ENCODE measurements at regions not wholly inside any gene's neighbourhood (a gene's known extent, or its start where the extent isn't known, plus 50 kb on each side); places are given as distances from the start of the nearest gene placed in this dataset.

DNA sequence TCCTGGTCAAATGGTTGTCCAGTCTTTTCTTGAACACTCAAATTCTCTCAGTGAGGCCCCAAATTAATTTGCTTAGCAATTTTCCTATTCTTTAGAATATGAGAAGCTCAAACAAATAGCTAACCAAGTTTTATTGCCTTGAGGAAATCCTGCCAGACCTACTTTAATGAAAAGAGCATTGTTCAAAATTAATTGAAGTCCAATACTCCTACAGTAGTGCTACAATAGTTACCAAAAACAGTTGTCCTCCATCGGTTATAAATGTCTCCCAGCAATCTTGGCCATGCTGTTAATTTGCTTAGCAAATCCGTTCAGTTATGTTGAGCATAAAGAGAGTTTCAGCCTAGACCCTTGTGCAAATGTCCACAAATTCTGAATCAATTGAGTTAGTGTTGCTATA is 112.9 kb downstream of the MAB21L3 start:
- Histone ChIP-seq H3K27me3 (replicated peaks; ENCODE audit: control insufficient read depth, insufficient read depth, low read length) (no peaks in the 10 kb centered on the region), H3K4me3 (replicated peaks; ENCODE audit: low read depth, low read length) (no peak overlapping the region), H3K36me3 (ENCODE audit: control insufficient read depth, insufficient read depth, low read length) (no peaks in the 10 kb centered on the region)
- DNase-seq (ENCODE audit: extremely low read depth, insufficient read length) = no peak
- TF ChIP-seq, protein P1, sequence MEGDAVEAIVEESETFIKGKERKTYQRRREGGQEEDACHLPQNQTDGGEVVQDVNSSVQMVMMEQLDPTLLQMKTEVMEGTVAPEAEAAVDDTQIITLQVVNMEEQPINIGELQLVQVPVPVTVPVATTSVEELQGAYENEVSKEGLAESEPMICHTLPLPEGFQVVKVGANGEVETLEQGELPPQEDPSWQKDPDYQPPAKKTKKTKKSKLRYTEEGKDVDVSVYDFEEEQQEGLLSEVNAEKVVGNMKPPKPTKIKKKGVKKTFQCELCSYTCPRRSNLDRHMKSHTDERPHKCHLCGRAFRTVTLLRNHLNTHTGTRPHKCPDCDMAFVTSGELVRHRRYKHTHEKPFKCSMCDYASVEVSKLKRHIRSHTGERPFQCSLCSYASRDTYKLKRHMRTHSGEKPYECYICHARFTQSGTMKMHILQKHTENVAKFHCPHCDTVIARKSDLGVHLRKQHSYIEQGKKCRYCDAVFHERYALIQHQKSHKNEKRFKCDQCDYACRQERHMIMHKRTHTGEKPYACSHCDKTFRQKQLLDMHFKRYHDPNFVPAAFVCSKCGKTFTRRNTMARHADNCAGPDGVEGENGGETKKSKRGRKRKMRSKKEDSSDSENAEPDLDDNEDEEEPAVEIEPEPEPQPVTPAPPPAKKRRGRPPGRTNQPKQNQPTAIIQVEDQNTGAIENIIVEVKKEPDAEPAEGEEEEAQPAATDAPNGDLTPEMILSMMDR (IDR thresholded peaks at IDR 0.05; ENCODE audit: insufficient read depth, low read length, poor library complexity, severe bottlenecking) = no peak

DNA sequence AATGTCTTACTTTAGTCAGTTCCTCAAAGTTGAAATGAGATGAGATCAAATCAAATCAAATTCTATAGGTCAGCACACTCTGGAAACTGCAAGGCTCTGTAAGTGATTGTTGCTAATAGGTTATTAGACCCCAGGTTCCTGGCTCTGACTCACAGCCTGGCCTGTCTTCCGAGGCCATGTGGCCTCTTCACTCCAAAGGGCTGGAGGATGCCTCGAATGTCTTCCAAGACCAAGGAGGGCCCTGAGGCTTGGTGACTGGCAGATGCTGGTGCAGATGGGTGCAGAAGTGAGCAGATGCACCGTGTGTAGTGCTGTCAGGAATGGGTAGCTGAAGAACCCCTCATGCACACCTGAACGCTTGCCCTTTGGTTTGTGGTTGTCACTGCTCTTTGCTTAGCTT is 113.4 kb downstream of the MAB21L3 start:
- DNase-seq (ENCODE audit: extremely low read depth, insufficient read length) = no peak
- Histone ChIP-seq H3K4me3 (replicated peaks; ENCODE audit: low read depth, low read length) (no peak overlapping the region), H3K27me3 (replicated peaks; ENCODE audit: control insufficient read depth, insufficient read depth, low read length) (no peaks in the 10 kb centered on the region), H3K36me3 (ENCODE audit: control insufficient read depth, insufficient read depth, low read length) (no peaks in the 10 kb centered on the region)
- TF ChIP-seq, protein P1 (IDR thresholded peaks at IDR 0.05; ENCODE audit: insufficient read depth, low read length, poor library complexity, severe bottlenecking) = no peak

DNA sequence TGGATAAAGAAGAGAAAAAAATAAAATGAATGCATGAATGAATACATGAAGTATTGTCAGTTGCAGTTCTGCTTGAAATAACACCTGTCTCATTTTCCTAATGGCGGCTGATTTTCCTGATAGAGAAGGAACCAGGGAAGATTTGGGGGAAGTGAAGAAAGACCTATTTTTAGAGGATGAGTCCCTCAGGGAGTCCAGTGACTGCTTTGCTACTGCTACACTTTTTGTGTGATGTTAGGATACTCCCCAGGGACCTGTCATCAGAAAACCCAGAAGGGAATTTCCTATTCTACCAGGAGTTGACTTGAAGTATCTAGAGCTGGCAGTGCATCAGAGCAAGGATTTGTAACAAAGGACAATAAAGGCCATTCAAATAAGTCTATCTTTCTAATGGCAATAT is 114.8 kb downstream of the MAB21L3 start:
- TF ChIP-seq, protein P1 (IDR thresholded peaks at IDR 0.05; ENCODE audit: insufficient read depth, low read length, poor library complexity, severe bottlenecking) = no peak
- H3K36me3 ChIP-seq (ENCODE audit: control insufficient read depth, insufficient read depth, low read length) = no peaks in the 10 kb centered on the region
- H3K27me3 ChIP-seq (replicated peaks; ENCODE audit: control insufficient read depth, insufficient read depth, low read length) = no peaks in the 10 kb centered on the region
- DNase-seq (ENCODE audit: extremely low read depth, insufficient read length) = peak; percentile 17
- no peak overlapping the region for H3K4me3 ChIP-seq (replicated peaks; ENCODE audit: low read depth, low read length)

DNA sequence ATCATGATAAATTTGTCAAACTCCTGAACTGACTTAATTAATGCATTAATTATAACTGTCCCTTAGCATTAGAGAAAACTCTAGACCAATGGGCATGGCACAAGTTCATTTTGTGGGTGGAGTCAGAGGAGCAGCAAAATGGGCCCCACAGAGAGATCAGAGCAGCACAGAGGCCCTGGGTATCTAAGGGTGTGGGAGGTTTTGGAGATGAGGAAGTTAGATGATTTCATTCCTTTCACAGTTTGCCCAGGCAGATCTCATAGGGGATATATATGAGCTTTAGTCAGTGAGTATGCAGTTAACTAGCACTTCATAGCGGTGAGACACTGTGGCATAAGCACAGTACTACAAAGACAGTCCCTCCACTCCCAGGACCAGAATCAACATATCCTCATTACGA is 117.3 kb downstream of the MAB21L3 start:
- Histone ChIP-seq H3K27me3 (replicated peaks; ENCODE audit: control insufficient read depth, insufficient read depth, low read length) (no peaks in the 10 kb centered on the region), H3K36me3 (ENCODE audit: control insufficient read depth, insufficient read depth, low read length) (no peaks in the 10 kb centered on the region), H3K4me3 (replicated peaks; ENCODE audit: low read depth, low read length) (no peak overlapping the region)
- DNase-seq (ENCODE audit: extremely low read depth, insufficient read length) = no peak
- TF ChIP-seq, protein P1 (IDR thresholded peaks at IDR 0.05; ENCODE audit: insufficient read depth, low read length, poor library complexity, severe bottlenecking) = no peak

DNA sequence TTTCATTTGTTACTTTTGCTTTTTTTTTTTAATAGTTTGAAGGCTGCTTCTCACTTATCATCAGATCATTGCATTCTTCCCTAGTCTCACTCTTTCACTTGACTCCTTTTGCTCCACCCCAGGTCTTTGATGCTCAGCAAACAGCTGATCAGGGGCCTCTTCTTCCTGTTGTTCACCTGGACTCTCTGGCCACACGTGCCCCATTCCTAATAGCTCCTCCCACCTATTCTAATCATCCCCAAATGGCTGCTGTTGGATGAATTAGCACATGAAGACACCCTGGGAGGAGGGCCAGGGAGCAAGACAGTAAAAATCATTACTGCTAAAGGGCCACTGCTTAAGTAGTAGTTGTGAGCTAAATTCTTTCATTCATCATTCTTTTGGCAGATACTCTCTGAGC is 119.5 kb downstream of the MAB21L3 start:
- Histone ChIP-seq H3K36me3 (ENCODE audit: control insufficient read depth, insufficient read depth, low read length) (no peaks in the 10 kb centered on the region), H3K4me3 (replicated peaks; ENCODE audit: low read depth, low read length) (no peak overlapping the region), H3K27me3 (replicated peaks; ENCODE audit: control insufficient read depth, insufficient read depth, low read length) (no peaks in the 10 kb centered on the region)
- no peak for DNase-seq (ENCODE audit: extremely low read depth, insufficient read length)
- TF ChIP-seq, protein P1 (IDR thresholded peaks at IDR 0.05; ENCODE audit: insufficient read depth, low read length, poor library complexity, severe bottlenecking) = no peak

DNA sequence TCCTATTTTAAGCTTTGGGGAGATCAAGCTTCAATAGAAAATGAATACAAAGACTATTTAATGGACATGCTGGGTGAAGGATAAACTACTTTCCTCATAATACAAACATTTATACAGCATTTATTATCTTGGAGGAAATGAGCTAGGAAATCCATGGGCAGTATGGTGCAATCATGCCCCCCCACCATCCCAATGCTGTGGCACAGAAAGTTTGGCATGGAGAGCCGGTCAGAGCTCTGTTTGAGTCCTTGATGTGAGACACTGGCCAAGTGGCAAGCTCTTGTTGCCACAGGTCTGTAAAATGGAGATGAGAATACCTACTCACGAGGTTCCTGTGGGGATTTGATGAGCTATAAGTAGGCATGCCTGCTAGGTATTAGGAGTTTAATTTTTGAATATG is 120.6 kb downstream of the MAB21L3 start:
- Histone ChIP-seq H3K36me3 (ENCODE audit: control insufficient read depth, insufficient read depth, low read length) (no peaks in the 10 kb centered on the region), H3K27me3 (replicated peaks; ENCODE audit: control insufficient read depth, insufficient read depth, low read length) (no peaks in the 10 kb centered on the region), H3K4me3 (replicated peaks; ENCODE audit: low read depth, low read length) (no peak overlapping the region)
- TF ChIP-seq, protein P1 (IDR thresholded peaks at IDR 0.05; ENCODE audit: insufficient read depth, low read length, poor library complexity, severe bottlenecking) = no peak
- no peak for DNase-seq (ENCODE audit: extremely low read depth, insufficient read length)

Data from GM06990 (cell line).